Spleen (tissue), 7 donors: ENCODE measurements at regions not wholly inside any gene's neighbourhood (a gene's known extent, or its start where the extent isn't known, plus 50 kb on each side); places are given as distances from the start of the nearest gene placed in this dataset.

Experiments used
- POLR2A ChIP-seq, 3 donors: fragments of 450-650 bp; IDR thresholded peaks; one replicate each; pipeline ENCODE4 v1.5.1; 2017; ENCODE audit warnings: antibody characterized with exemption in 3 of 3, mild to moderate bottlenecking in 1 of 3
- TF ChIP-seq, protein P1 (sequence below), 11 experiments: fragments of 200-600 bp in 7 of 11; fragments of 450-650 bp in 4 of 11; sonication (generic) in 4 of 11; IDR thresholded peaks in 8 of 11; conservative IDR thresholded peaks in 3 of 11; 1 replicate in 7 of 11; 2 replicates in 4 of 11; pipeline versions ENCODE4 v1.4.0 to v1.8.0; 2016 to 2021; ENCODE audit warnings: antibody characterized with exemption in 11 of 11, inconsistent platforms in 4 of 11, mild to moderate bottlenecking in 1 of 11
- donor health status: DM: no; HTN: no; CAD: no; lungs with moderate emphysema.
- donor health status: DM: no; HTN: no; CAD: no.
- donor health status: DM: no; HTN: no; CAD: no.

DNA sequence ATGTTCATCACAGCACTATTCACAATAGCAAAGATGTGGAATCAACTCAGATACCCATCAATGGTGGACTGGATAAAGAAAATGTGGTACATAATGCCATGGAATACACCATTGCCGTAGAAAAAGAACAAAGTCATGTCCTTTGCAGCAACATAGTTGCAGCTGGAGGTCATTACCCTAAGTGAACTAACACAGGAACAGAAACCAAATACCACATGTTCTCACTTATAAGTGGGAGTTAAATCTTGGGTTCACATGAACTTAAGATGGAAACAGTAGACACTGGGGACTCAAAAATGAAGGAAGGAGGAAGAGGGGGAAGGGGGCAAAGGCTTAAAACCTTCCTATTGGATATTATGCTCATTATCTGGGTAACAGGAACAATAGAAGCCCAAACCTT, 228.1 kb upstream of the RAB6C start:
- TF ChIP-seq, protein P1, sequence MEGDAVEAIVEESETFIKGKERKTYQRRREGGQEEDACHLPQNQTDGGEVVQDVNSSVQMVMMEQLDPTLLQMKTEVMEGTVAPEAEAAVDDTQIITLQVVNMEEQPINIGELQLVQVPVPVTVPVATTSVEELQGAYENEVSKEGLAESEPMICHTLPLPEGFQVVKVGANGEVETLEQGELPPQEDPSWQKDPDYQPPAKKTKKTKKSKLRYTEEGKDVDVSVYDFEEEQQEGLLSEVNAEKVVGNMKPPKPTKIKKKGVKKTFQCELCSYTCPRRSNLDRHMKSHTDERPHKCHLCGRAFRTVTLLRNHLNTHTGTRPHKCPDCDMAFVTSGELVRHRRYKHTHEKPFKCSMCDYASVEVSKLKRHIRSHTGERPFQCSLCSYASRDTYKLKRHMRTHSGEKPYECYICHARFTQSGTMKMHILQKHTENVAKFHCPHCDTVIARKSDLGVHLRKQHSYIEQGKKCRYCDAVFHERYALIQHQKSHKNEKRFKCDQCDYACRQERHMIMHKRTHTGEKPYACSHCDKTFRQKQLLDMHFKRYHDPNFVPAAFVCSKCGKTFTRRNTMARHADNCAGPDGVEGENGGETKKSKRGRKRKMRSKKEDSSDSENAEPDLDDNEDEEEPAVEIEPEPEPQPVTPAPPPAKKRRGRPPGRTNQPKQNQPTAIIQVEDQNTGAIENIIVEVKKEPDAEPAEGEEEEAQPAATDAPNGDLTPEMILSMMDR (IDR thresholded peaks at IDR 0.05 in 8 of 11, conservative IDR thresholded peaks at IDR 0.05 in 3 of 11), result no peak
- no peak for TF ChIP-seq POLR2A (IDR thresholded peaks at IDR 0.05)
